ENCODE measurements at regions not wholly inside any gene's neighbourhood (a gene's known extent, or its start where the extent isn't known, plus 50 kb on each side); places are given as distances from the start of the nearest gene placed in this dataset.

GRCh38 chr1:21340230-21340945 lies 50.1 kb upstream of the ECE1 start:
- peaks cover 22% of the 10 kb centered on the region for H3K27me3 Mint-ChIP-seq (ENCODE audit: low read depth)
- no peak overlapping the region for H3K4me3 Mint-ChIP-seq
- H3K27ac Mint-ChIP-seq: peak overlapping the region; percentile 3 to 71 (median 8)
- no peaks in the 10 kb centered on the region for H3K36me3 Mint-ChIP-seq (ENCODE audit: low read depth)
- H3K9me3 Mint-ChIP-seq: no peaks in the 10 kb centered on the region
- TF ChIP-seq CTCF (IDR thresholded peaks at IDR 0.05; ENCODE audit: unreplicated experiment in 3 of 3): no peak
- H3K4me1 Mint-ChIP-seq: peaks cover 67% of the 10 kb centered on the region

Measured in nephron (organoid).